ENCODE measurements at regions not wholly inside any gene's neighbourhood (a gene's known extent, or its start where the extent isn't known, plus 50 kb on each side); places are given as distances from the start of the nearest gene placed in this dataset.

DNA sequence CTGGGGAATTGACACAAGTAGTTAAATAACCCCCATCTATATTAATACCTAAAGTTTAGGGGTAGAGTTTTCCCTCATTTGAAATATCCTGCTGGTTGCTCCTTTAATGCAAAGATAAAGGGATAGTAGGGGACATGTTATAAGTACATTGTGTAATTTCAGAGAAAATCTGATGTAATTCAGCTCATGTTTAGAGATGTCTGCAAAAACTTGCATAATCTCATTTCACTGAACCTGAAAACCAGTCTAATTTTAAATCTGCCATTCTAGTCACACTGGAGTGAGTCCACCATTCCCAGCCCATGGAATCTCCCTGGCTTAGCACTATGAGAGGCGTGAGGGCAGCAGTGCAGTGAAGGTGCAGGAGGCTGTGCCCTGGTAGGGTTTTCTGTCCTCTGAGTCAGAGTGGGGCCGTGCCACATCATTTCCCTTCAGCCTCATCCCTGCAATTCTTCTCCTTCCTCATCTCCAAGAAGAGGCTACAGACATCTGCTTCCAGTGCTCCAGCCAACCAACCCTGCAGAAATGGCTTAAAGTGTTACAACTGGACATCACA lies 246.3 kb upstream of the UMPS start:
- DNase-seq (ENCODE audit: low spot score): no peak
- in situ Hi-C loops (cut with HindIII; ENCODE audit: low sequenced_read_pairs): no loop called here

DNA sequence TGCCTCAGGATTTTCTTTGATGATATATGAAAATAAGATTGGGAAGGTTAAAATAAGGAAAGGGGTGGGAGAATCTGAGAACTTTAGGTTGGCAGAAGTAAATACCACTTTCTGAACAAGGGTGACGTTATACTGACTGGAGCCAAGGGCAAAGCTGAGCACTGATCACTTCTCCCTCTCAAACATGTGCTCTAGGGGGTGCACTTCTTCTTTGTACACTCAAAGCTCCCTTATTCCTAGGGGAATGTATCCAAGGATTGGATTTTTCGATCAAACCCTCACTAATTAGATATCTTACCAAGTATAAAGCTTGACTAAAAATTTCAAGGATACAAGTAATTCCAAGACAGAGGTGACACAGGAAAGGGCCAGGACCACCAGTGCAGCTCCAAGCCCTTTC lies 243.9 kb upstream of the UMPS start:
- DNase-seq (ENCODE audit: low spot score): no peak

GRCh38 chr3:124489506-124489905 lies 240.7 kb upstream of the UMPS start:
- no peak for DNase-seq (ENCODE audit: low spot score)
- in situ Hi-C loops (cut with HindIII; ENCODE audit: low sequenced_read_pairs): no loop called here

More for the DNA sequence above, 243.9 kb upstream of the UMPS start:
- in situ Hi-C loops (cut with HindIII; ENCODE audit: low sequenced_read_pairs): no loop called here

- no peak for DNase-seq (ENCODE audit: low spot score)
- in situ Hi-C loops (cut with HindIII; ENCODE audit: low sequenced_read_pairs): no loop called here
These were observed 239.2 kb upstream of the UMPS start for GRCh38 chr3:124491098-124491497.

DNA sequence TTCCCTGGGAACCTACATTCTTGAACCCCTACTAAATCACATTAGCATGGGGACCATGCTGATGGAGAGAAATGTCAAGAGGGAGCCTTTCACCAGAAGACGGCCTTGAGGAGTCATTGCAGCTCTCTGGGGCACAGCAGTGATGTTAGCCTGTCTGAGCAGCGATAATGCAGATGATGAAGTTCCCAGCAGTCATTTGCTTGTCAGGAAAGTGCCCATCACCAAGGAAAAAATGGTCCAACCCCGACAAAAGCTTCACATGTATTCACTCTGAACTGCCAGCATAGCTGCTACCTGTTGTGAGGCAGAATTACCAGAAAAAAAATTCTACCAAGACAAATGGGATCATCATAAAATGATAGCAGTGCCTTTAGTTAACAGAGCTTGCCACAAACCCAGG lies 238.4 kb upstream of the UMPS start:
- no peak for DNase-seq (ENCODE audit: low spot score)
- in situ Hi-C loops (cut with HindIII; ENCODE audit: low sequenced_read_pairs): no loop called here

DNA sequence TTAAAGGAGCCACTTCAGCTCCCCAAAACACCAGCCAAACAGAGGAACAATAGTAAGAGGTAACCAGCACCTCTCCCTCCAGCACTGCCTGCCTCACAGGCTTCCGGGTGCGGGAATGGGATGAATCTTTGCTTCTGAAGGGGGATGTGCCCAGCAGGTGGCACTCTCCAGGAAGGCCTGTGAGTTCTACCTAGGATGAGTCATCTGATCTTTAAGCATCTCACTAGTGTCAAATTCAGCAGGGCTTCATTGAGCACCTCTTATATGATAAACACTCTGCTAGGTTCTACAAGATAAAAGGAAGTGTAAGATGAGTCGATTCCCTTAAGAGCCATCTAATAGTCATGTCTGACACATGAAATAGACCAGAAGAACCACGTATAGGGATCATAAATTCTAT lies 237.4 kb upstream of the UMPS start:
- DNase-seq (ENCODE audit: low spot score): no peak
- in situ Hi-C loops (cut with HindIII; ENCODE audit: low sequenced_read_pairs): no loop called here

GRCh38 chr3:124496061-124496460 lies 234.2 kb upstream of the UMPS start:
- in situ Hi-C loops (cut with HindIII; ENCODE audit: low sequenced_read_pairs): no loop called here

DNA sequence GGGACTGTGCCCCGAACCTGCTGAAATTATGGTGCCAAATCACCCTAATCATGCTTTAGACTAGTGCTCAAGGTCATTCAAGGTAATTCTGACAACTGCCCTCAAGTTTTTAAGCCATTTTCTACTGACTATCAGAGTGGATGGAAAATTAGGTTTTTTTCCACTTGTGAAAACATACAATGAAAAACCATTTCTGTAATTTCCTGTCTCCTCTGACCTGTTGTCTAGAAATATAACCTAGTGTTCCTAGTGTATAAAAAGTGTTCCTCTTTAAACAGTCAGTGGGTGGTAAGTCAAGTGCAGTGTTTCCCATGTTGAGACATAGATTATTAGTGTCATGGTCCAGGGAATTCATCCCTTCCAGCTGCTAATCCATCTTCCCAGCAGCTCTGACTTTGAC lies 232.8 kb upstream of the UMPS start:
- in situ Hi-C loops (cut with HindIII; ENCODE audit: low sequenced_read_pairs): no loop called here
- no peak for DNase-seq (ENCODE audit: low spot score)

More at GRCh38 chr3:124496061-124496460, 234.2 kb upstream of the UMPS start:
- no peak for DNase-seq (ENCODE audit: low spot score)

DNA sequence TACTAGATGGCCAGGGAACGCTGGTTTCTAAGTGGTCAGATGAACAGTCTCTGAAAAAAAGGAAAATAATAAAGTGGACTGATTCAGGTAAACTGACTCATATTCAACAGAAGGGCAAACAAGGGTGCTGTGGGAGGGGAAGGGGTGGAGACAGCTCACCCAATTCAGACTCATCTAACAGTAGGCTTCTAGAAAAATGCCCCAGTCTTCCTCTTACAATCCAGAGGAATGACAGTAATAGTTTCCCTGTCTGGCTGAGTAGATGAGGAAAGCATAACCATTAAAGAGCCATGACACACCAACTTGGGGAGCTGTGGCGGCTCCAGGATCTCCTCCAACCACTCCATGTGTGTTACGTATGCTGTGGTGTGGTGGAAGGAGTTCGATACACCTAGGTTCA lies 231.4 kb upstream of the UMPS start:
- in situ Hi-C loops (cut with HindIII; ENCODE audit: low sequenced_read_pairs): no loop called here
- DNase-seq (ENCODE audit: low spot score): no peak

DNA sequence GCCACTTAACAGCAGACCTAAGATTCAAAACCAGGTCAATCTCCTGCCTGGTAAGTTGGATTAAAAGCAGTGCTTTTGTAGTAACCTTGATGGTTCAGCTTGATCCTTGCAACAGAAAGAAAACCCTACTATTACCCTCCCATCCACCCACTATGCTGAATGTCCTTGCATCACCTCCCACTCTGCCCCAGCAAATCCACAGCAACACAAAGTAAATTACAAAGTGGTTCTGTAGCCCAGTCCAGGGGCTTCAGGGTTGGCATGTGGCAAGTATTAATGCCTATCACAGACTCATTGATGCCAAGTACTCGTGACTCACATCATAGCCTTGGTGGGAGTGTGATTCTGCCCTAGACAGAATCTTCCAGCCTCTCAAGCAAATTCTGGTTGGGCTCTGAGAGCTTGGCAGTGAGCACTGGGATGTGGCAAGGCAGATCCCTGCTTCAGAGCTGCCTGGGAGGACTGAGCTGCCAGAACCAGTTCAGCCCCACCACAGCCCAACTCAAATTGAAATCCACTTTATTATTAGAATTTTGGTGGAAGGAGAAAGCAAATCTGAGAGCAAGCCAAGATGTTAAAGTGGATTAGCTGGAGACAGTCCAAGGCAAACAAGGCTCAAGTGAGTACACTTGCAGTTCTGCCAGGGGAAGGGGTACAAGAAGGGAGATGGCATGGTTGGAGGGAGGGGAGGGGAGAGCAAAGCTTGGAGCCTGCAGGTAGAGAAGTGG lies 225.8 kb upstream of the UMPS start:
- DNase-seq (ENCODE audit: low spot score): peak; percentile 1
- in situ Hi-C loops (cut with HindIII; ENCODE audit: low sequenced_read_pairs): no loop called here

DNA sequence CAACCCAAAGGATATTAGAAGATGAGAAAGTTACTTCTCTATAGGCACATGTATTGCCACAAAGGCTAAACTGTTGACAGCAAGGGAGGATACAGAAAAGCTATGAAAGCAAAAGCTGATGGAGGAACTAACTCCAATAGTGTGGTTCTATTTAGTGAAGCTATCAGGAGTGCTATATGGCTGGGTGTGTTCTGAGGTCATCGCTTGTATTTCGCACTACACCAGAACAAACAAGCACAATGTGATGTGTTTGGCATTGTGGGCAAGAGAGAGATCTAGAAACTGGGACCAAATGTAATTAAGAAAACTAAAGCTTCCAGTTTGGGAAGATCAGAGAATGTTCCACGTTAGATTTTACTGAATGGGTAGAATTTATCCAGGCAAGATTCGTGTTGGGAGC lies 220.4 kb upstream of the UMPS start:
- DNase-seq (ENCODE audit: low spot score): no peak
- in situ Hi-C loops (cut with HindIII; ENCODE audit: low sequenced_read_pairs): no loop called here

- no peak for DNase-seq (ENCODE audit: low spot score)
- in situ Hi-C loops (cut with HindIII; ENCODE audit: low sequenced_read_pairs): no loop called here
These were observed 220.0 kb upstream of the UMPS start for GRCh38 chr3:124510290-124510689.

DNA sequence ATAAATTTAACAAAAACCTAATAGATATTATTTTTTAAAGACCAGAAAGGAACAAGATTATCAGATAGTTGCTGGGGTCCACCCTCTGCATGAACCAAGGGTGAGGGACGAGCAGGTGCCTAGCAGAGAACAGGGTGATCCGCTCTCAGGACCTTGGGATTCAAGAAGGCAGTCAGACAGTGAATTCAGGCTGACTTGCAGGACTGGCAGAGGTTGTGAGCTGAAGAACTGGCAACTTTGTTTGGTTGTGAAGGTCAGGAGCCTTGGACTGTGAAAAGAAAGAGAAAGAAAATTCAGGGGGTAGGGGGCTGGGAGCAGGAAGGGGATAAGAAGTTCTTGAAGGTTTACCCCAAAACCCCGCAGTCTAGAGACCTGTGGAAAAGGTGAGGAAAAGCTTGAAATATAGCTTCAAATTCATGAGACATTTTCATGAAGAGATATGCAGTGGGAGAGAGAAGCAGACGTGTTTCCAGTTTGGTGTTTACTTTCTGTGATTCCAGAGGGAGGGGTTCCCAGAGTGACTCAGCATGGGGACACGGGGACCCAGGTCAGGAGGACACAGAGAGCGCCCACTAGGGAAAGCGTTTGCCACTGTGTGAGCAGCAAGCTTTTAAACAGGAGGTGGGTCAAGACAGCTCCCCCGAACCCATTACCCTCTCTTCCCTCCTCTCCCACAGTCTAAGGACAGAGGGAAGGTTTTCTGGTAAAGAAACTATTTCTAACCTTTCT lies 217.2 kb upstream of the UMPS start:
- in situ Hi-C loops (cut with HindIII; ENCODE audit: low sequenced_read_pairs): no loop called here
- DNase-seq (ENCODE audit: low spot score): no peak

DNA sequence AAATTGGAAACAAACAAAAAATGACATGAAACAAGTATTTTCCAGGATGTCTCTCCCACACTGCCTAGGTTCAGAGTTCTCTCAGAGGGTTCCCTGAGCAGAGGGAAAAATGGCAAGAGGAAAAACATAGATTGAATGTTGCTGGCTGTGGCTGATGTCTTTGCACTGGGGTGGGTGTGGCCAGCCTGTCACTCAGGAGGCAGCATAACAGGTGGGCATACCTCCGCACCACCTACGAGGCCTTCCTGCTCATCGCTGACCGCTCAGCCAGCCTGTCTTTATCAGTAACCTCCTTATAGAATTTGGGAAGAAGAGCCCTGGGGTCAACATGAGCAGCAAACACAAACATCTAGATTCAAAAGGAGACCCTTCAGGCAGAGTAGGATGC lies 216.6 kb upstream of the UMPS start:
- DNase-seq (ENCODE audit: low spot score): no peak
- in situ Hi-C loops (cut with HindIII; ENCODE audit: low sequenced_read_pairs): no loop called here

DNA sequence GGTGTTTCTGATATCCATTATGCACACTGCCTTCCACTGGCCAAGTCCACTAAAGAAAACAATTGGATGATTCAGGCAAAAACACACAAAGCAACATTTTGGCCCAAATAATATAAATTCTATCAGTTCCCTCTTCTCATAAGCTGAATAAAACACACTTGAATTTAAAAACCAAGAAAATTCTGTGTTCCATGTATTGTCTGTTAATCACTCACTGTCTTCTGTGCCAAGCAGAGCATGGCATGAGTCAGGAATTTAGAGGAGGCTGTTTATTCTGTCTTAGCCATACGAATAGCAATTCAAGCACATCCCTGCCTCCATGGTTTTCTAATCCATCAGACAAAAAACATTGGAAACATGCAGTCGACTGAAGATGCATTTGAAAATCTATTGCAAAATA lies 215.6 kb upstream of the UMPS start:
- DNase-seq (ENCODE audit: low spot score): no peak
- in situ Hi-C loops (cut with HindIII; ENCODE audit: low sequenced_read_pairs): no loop called here

DNA sequence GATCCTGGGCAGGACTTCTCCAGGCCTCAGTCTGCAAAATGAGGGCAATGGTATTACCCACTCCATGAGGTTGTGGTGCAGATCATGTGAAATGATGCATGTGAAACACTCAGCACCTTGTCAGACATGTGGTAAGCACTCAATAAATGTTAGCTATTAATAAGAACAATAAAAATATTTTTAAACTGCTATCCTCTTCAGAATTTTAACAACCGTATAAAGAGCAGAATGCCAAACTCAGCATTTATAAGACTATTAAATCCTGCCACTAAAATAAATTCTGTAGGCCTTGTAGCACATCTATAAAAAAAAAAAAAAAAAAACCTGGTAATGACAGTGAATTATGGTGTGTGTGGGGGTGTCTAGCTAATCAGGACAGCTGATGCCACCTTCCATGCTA lies 213.9 kb upstream of the UMPS start:
- no peak for DNase-seq (ENCODE audit: low spot score)
- in situ Hi-C loops (cut with HindIII; ENCODE audit: low sequenced_read_pairs): no loop called here

- DNase-seq (ENCODE audit: low spot score): no peak
- in situ Hi-C loops (cut with HindIII; ENCODE audit: low sequenced_read_pairs): no loop called here
These were observed 212.9 kb upstream of the UMPS start for GRCh38 chr3:124517306-124517705.

DNA sequence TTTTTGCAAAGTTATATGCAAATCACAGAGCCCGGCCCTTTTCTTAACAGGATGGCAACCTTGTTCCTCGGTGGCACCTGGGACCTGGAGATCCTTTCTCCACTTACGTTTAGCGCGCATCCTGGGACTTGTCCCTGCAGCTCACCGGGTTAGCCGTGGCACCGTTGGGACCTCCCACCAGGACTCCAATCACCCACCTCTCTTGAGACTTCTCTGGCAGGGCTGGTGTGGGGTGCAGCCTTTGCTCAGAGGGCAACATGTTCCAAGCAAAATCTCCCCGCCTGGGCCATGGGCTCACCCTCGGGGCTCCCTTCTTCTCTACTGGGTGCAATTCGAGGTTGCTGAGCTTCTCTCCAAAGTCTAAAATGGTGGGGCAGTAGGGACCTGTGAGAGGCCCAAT lies 211.9 kb upstream of the UMPS start:
- no peak for DNase-seq (ENCODE audit: low spot score)
- in situ Hi-C loops (cut with HindIII; ENCODE audit: low sequenced_read_pairs): no loop called here

DNA sequence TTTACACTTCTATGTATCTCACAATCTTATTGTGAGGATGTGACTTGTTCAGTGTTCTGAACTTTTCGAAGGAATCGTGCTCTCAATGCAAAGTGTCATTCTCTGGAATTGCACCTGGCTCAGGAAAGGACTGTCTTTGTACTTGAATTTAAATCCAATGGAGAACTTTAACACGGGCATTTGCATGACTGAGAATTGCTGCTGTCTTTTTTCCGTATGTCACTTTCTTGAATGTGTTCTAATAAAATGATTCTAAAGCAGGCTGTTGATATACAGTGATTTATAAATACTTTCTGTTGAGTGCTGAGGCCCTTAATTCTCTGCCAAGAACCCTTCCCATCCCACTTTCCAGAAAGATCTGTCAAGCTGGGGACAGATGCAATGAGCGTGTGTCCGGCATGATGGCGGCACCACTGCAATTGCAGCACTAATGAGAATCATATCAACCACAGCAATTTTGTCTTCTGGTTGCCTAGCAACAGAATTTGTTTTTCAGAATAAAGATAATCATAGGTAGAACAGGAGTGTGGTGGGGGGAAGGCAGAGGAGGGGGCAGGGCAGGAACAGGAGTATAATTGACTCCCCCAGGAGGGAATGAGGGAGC lies 210.6 kb upstream of the UMPS start:
- in situ Hi-C loops (cut with HindIII; ENCODE audit: low sequenced_read_pairs): no loop called here

GRCh38 chr3:124520970-124521369 lies 209.3 kb upstream of the UMPS start:
- in situ Hi-C loops (cut with HindIII; ENCODE audit: low sequenced_read_pairs): no loop called here
- no peak for DNase-seq (ENCODE audit: low spot score)

More for the DNA sequence above, 210.6 kb upstream of the UMPS start:
- no peak for DNase-seq (ENCODE audit: low spot score)
